Caco-2 (cell line): ENCODE measurements at regions not wholly inside any gene's neighbourhood (a gene's known extent, or its start where the extent isn't known, plus 50 kb on each side); places are given as distances from the start of the nearest gene placed in this dataset.

Experiments
- BruUV-seq: library from RNA; stranded (reverse); fragments of 400-500 nt; replicated peaks from 2 replicates; lab custom pipeline; 2021; lab: Mats Ljungman, UMichigan
- CTCF ChIA-PET: fragments of 300-600 bp; sonication (Branson Sonifier 250); formaldehyde crosslinking; loops from one replicate; lab custom pipeline; 2022; ENCODE audit warnings: antibody characterized with exemption; lab: Charles Lee
- POLR2A ChIA-PET: fragments of 300-600 bp; sonication (Branson Sonifier 250); formaldehyde crosslinking; loops from one replicate; lab custom pipeline; 2022; ENCODE audit warnings: antibody characterized with exemption; lab: Charles Lee
- DNase-seq, 2 experiments: peaks; one replicate each; pipeline versions ENCODE4 v3.0.0 to v3.0.0-alpha.2; 2020 to 2022
- H3K27me3 ChIP-seq: replicated peaks from 2 replicates; pipeline ENCODE4 v1.6.0; 2011; ENCODE audit warnings: low read length; ENCODE audit not compliant: control insufficient read depth, insufficient read depth
- H3K36me3 ChIP-seq: 2 replicates; pipeline ENCODE4 v1.5.1; 2011; ENCODE audit warnings: low read length; ENCODE audit not compliant: control insufficient read depth, insufficient read depth
- H3K4me1 ChIP-seq: fragments of 250-450 bp; sonication (Bioruptor Pico); 2 replicates; pipeline ENCODE4 v1.5.1; 2020; ENCODE audit warnings: mild to moderate bottlenecking
- H3K4me3 ChIP-seq: 2 replicates; pipeline ENCODE4 v1.5.1; 2011; ENCODE audit warnings: low read depth, mild to moderate bottlenecking, control low read depth, low read length
- H3K9me3 ChIP-seq: fragments of 250-450 bp; sonication (Bioruptor Pico); 2 replicates; pipeline ENCODE4 v1.5.1; 2020; ENCODE audit warnings: mild to moderate bottlenecking, moderate library complexity
- H3K27ac Mint-ChIP-seq: one replicate; pipeline ENCODE4 v1.8.0; 2022; ENCODE audit warnings: mixed read lengths; ENCODE audit not compliant: unreplicated experiment
- H3K27me3 Mint-ChIP-seq: one replicate; pipeline ENCODE4 v1.8.0; 2022; ENCODE audit warnings: mixed read lengths; ENCODE audit not compliant: insufficient read depth, unreplicated experiment
- H3K36me3 Mint-ChIP-seq: one replicate; pipeline ENCODE4 v1.8.0; 2022; ENCODE audit warnings: mild to moderate bottlenecking, mixed read lengths; ENCODE audit not compliant: insufficient read depth, unreplicated experiment
- H3K4me1 Mint-ChIP-seq: one replicate; pipeline ENCODE4 v1.8.0; 2022; ENCODE audit warnings: low read depth, mixed read lengths; ENCODE audit not compliant: unreplicated experiment
- H3K4me3 Mint-ChIP-seq: one replicate; pipeline ENCODE4 v1.8.0; 2022; ENCODE audit warnings: mild to moderate bottlenecking, moderate library complexity, mixed read lengths; ENCODE audit not compliant: unreplicated experiment
- H3K9me3 Mint-ChIP-seq: one replicate; pipeline ENCODE4 v1.8.0; 2022; ENCODE audit warnings: mixed read lengths; ENCODE audit not compliant: unreplicated experiment
- intact Hi-C: fragments of 100-400 bp; cut with micrococcal nuclease; formaldehyde crosslinking; loops from one replicate; pipeline ENCODE4 v1.10.0; 2022; ENCODE audit not compliant: unreplicated experiment
- TF ChIP-seq, protein P1 (sequence below), 2 experiments: fragments of 200-600 bp in 1 of 2; IDR thresholded peaks; 1 replicate in 1 of 2; 2 replicates in 1 of 2; pipeline versions ENCODE4 v1.5.1 to v1.8.0; 2011 to 2022; ENCODE audit warnings: antibody characterized with exemption in 1 of 2, control low read depth in 1 of 2, inconsistent platforms in 1 of 2, low read depth in 1 of 2, low read length in 1 of 2, mild to moderate bottlenecking in 1 of 2, moderate library complexity in 1 of 2; ENCODE audit not compliant: insufficient read depth in 1 of 2, severe bottlenecking in 1 of 2, unreplicated experiment in 1 of 2

DNA sequence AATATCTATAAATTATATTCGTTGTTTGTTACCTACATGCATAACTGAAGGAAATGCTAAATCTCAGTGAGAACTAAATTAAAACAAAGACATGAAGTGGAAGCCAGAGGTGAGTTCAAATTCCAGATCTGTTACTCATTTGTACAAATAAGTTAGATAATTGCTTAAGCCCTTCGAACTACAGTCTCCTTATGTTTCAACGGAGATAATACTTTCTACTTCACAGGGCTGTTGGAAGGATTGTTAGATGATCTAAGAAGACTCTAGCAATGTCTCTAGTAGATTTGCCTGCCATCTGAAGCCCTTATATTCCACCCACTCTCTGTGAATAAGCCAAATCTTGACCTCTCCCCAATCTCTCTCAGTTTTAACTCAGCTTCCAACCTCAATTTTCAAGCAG lies 125.8 kb downstream of the P2RY1 start:
- peaks cover 6% of the 10 kb centered on the region for H3K4me1 Mint-ChIP-seq
- CTCF ChIA-PET, result interaction anchor here (0.5 to 0.6 kb wide), 2 partner anchors 9 to 265 kb away, joined by 3 to 4 read pairs; no protein-coding TSS in a partner anchor
- TF ChIP-seq, protein P1, sequence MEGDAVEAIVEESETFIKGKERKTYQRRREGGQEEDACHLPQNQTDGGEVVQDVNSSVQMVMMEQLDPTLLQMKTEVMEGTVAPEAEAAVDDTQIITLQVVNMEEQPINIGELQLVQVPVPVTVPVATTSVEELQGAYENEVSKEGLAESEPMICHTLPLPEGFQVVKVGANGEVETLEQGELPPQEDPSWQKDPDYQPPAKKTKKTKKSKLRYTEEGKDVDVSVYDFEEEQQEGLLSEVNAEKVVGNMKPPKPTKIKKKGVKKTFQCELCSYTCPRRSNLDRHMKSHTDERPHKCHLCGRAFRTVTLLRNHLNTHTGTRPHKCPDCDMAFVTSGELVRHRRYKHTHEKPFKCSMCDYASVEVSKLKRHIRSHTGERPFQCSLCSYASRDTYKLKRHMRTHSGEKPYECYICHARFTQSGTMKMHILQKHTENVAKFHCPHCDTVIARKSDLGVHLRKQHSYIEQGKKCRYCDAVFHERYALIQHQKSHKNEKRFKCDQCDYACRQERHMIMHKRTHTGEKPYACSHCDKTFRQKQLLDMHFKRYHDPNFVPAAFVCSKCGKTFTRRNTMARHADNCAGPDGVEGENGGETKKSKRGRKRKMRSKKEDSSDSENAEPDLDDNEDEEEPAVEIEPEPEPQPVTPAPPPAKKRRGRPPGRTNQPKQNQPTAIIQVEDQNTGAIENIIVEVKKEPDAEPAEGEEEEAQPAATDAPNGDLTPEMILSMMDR (IDR thresholded peaks at IDR 0.05; ENCODE audit: insufficient read depth in 1 of 2, low read depth in 1 of 2, low read length in 1 of 2, severe bottlenecking in 1 of 2, unreplicated experiment in 1 of 2), result no peak

DNA sequence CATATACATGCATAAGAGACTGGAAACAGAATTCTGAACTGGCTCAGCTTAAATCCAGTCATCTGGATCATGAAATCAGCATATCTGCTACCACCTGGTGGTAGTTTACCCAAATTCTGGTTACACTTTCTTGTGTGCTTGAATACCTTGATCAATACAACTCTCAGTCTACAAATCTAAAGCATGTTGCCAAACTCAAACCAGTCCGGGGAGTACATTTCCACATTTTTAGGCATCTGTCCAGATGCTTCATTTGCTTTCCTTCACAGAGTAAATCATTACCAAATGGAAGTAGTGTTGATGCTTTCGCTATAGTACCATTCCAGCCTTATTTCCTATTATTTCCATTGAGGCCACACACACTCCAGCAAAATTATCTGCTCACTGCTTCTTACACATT lies 126.4 kb downstream of the P2RY1 start:
- peaks cover 2% of the 10 kb centered on the region; the same call in 1 of the 2 replicates for H3K9me3 ChIP-seq
- Mint-ChIP-seq H3K9me3 (peaks cover 20% of the 10 kb centered on the region), H3K4me3 (no peak overlapping the region), H3K27me3 (no peaks in the 10 kb centered on the region), H3K27ac (no peak overlapping the region), H3K4me1 (peaks cover 6% of the 10 kb centered on the region), H3K36me3 (no peaks in the 10 kb centered on the region)
- H3K36me3 ChIP-seq, result no peaks in the 10 kb centered on the region
- H3K27me3 ChIP-seq, result no peaks in the 10 kb centered on the region
- H3K4me3 ChIP-seq, result no peak overlapping the region
- no TSS peak for BruUV-seq
- CTCF ChIA-PET, result interaction anchor here (0.5 to 0.6 kb wide), 2 partner anchors 8 to 266 kb away, joined by 3 to 4 read pairs; no protein-coding TSS in a partner anchor
- peak in 1 of 2 experiments; percentile 37 for DNase-seq
- H3K4me1 ChIP-seq, result peaks cover 27% of the 10 kb centered on the region
- TF ChIP-seq, protein P1 (IDR thresholded peaks at IDR 0.05; ENCODE audit: insufficient read depth in 1 of 2, low read depth in 1 of 2, low read length in 1 of 2, severe bottlenecking in 1 of 2, unreplicated experiment in 1 of 2), result peak; percentile 39 to 46
- POLR2A ChIA-PET, result no interaction called here
- intact Hi-C loops, result loop anchor here (1.0 to 10.0 kb wide), 4 partner anchors 127 to 487 kb away; partner anchors contain the start of gene P2RY1

More for the DNA sequence above, 125.8 kb downstream of the P2RY1 start:
- no TSS peak for BruUV-seq
- intact Hi-C loops, result loop anchor here (1.0 to 10.0 kb wide), 4 partner anchors 126 to 486 kb away; partner anchors contain the start of gene P2RY1
- H3K36me3 ChIP-seq, result no peaks in the 10 kb centered on the region
- no peak overlapping the region for H3K4me3 Mint-ChIP-seq
- H3K9me3 ChIP-seq, result no peaks in the 10 kb centered on the region; the same call in 1 of the 2 replicates
- no peak overlapping the region for H3K4me3 ChIP-seq
- H3K27me3 Mint-ChIP-seq, result no peaks in the 10 kb centered on the region
- no peak for DNase-seq
- H3K27me3 ChIP-seq, result no peaks in the 10 kb centered on the region
- H3K36me3 Mint-ChIP-seq, result no peaks in the 10 kb centered on the region
- H3K4me1 ChIP-seq, result peaks cover 27% of the 10 kb centered on the region
- POLR2A ChIA-PET, result no interaction called here
- no peak overlapping the region for H3K27ac Mint-ChIP-seq
- peaks cover 20% of the 10 kb centered on the region for H3K9me3 Mint-ChIP-seq

DNA sequence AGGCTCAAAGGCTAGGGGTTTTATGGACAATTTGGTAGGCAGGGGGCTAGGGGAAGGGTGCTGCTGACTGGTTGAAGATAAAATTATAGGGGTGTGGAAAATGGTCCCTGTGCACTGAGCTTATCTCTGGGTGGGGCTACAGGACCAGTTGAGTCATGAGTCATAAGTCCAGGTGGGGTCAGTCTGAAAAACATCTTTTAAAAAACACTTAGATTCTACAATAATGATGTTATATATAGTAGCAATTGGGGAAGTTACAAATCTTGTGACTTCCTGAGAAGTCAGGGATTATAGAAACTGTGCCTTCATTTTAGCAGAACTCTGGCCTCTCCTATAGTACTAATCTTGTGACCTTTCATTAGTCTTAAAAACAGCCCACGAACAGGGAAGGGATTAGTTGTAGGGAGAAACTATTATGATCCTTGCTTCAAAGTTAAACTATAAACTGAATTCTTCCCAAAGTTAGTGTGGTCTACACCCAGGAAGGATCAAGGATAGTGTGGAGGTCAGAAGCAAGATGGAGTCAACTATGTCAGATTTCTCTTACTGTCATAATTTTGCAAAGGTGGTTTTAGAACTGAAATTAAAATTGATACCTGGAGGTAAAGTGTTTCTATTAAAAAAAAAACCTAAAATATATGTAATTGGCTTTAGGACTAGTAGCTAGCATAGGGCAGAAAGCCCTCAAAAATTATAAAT lies 130.1 kb downstream of the P2RY1 start:
- BruUV-seq, result no TSS peak
- H3K27me3 Mint-ChIP-seq, result no peaks in the 10 kb centered on the region
- peaks cover 17% of the 10 kb centered on the region for H3K4me1 ChIP-seq
- TF ChIP-seq, protein P1 (IDR thresholded peaks at IDR 0.05; ENCODE audit: insufficient read depth in 1 of 2, low read depth in 1 of 2, low read length in 1 of 2, severe bottlenecking in 1 of 2, unreplicated experiment in 1 of 2), result no peak
- peaks cover 34% of the 10 kb centered on the region for H3K9me3 Mint-ChIP-seq
- no peak for DNase-seq
- intact Hi-C loops, result loop anchor here (10.0 kb wide), 1 partner anchor 270 kb away; no protein-coding TSS in a partner anchor
- H3K27me3 ChIP-seq, result no peaks in the 10 kb centered on the region
- H3K27ac Mint-ChIP-seq, result no peak overlapping the region
- ChIA-PET CTCF (no interaction called here), POLR2A (no interaction called here)
- H3K4me3 ChIP-seq, result no peak overlapping the region
- H3K4me1 Mint-ChIP-seq, result peaks cover 21% of the 10 kb centered on the region
- H3K4me3 Mint-ChIP-seq, result no peak overlapping the region
- H3K9me3 ChIP-seq, result peaks cover 10% of the 10 kb centered on the region
- H3K36me3 Mint-ChIP-seq, result peaks cover 6% of the 10 kb centered on the region
- H3K36me3 ChIP-seq, result no peaks in the 10 kb centered on the region
